ENCODE measurements at regions not wholly inside any gene's neighbourhood (a gene's known extent, or its start where the extent isn't known, plus 50 kb on each side); places are given as distances from the start of the nearest gene placed in this dataset.

DNA sequence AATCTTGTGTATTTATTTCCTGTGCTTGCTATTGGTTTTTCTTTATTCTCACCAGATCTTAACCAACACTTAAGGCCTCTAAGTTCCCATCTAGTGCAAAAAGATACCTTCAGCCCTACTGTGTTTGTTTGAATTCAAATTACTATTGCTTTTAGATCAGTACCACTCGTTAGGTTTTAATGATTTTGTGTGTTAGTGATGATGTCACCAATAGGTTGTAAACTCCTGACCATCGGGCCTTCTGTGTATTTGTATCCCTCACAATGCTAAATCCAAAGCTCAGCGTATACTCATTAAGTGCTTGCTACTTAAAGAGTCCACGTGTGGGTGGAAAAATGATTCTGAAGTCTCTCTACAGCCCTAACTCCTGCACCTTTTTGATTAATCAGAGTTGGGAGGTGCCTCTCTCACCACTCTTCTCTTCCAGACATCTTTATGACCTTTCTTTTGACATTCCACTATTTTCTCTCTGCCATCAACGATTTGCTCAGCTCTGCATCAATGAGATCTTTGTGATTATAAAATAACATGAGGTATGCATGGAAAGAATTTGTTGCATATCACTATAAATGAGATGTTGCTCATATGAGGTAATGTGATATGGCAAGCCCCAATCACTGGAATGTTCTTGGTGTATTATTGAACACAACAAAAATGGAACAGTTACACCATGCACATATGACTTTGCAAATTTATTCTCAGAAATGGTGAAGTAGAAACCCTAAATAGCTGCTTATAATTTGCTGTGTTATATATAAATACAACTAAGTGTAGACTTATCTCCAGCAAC lies 55.1 kb upstream of the LAMA2 start:
- Histone ChIP-seq H3K27ac (no peak overlapping the region), H3K4me1 (replicated peaks in 1 of 2) (no peaks in the 10 kb centered on the region), H3K4me3 (no peak overlapping the region)
- in situ Hi-C loops (cut with MboI; ENCODE audit: low pct_unique_long_range_greater_than_20kb in 2 of 9, low sequenced_read_pairs in 9 of 9, unreplicated experiment in 9 of 9) = no loop called here
- peak in 2 of 8 experiments; percentile 31 to 93 for ATAC-seq (replicated peaks in 6 of 8)
- 31 to 89% (median 73%) methylated on average over 2 to 5 of the region's 5 CpGs; no CpG with 5 or more reads in 2 of the 10 experiments for WGBS, 10 experiments

GRCh38 chr6:128826606-128827005 lies 56.3 kb upstream of the LAMA2 start:
- in situ Hi-C loops (cut with MboI; ENCODE audit: low pct_unique_long_range_greater_than_20kb in 2 of 9, low sequenced_read_pairs in 9 of 9, unreplicated experiment in 9 of 9) = no loop called here
- WGBS, 10 experiments = 40 to 97% (median 75%) methylated on average over 1 to 3 of the region's 3 CpGs; no CpG with 5 or more reads in 1 of the 10 experiments
- ATAC-seq (replicated peaks in 6 of 8) = no peak
- no peak overlapping the region for H3K27ac ChIP-seq
- H3K4me3 ChIP-seq = no peak overlapping the region
- H3K4me1 ChIP-seq (replicated peaks in 1 of 2) = no peaks in the 10 kb centered on the region

DNA sequence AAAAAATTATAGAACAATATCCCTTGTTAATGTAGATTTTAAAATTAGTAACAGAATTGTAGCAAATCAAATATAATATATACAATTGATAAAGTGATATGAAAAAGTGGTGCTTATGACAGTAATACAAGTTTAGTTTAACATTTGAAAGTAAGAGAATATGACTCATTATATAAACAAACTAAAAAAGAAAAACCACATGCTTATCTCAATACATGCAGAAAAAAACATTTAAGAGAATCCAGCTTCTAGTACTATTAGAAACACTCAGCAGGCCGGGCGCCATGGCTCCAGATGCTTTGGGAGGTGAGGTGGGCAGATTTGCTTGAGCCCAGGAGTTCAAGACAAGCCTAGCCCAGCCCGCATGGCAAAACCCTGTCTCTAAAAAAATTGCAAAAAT lies 60.7 kb upstream of the LAMA2 start:
- in situ Hi-C loops (cut with MboI; ENCODE audit: low pct_unique_long_range_greater_than_20kb in 2 of 9, low sequenced_read_pairs in 9 of 9, unreplicated experiment in 9 of 9) = no loop called here
- 67 to 100% (median 100%) methylated on average over 1 to 3 of the region's 3 CpGs; no CpG with 5 or more reads in 2 of the 10 experiments for WGBS, 10 experiments
- Histone ChIP-seq H3K27ac (no peak overlapping the region), H3K4me3 (no peak overlapping the region), H3K4me1 (replicated peaks in 1 of 2) (no peaks in the 10 kb centered on the region)
- ATAC-seq (replicated peaks in 6 of 8) = no peak

- ATAC-seq (replicated peaks in 6 of 8) = no peak
- in situ Hi-C loops (cut with MboI; ENCODE audit: low pct_unique_long_range_greater_than_20kb in 2 of 9, low sequenced_read_pairs in 9 of 9, unreplicated experiment in 9 of 9) = no loop called here
These were observed 61.8 kb upstream of the LAMA2 start for GRCh38 chr6:128821116-128821515.

GRCh38 chr6:128808856-128809255 lies 74.1 kb upstream of the LAMA2 start:
- Histone ChIP-seq H3K4me3 (no peak overlapping the region), H3K4me1 (replicated peaks in 1 of 2) (no peaks in the 10 kb centered on the region), H3K27ac (no peak overlapping the region)
- in situ Hi-C loops (cut with MboI; ENCODE audit: low pct_unique_long_range_greater_than_20kb in 2 of 9, low sequenced_read_pairs in 9 of 9, unreplicated experiment in 9 of 9) = no loop called here
- no peak for ATAC-seq (replicated peaks in 6 of 8)

More at GRCh38 chr6:128821116-128821515, 61.8 kb upstream of the LAMA2 start:
- H3K27ac ChIP-seq = no peak overlapping the region
- H3K4me3 ChIP-seq = no peak overlapping the region
- no peaks in the 10 kb centered on the region for H3K4me1 ChIP-seq (replicated peaks in 1 of 2)
- WGBS, 10 experiments = 43 to 100% (median 88%) methylated on average over 1 to 2 of the region's 2 CpGs; no CpG with 5 or more reads in 2 of the 10 experiments

DNA sequence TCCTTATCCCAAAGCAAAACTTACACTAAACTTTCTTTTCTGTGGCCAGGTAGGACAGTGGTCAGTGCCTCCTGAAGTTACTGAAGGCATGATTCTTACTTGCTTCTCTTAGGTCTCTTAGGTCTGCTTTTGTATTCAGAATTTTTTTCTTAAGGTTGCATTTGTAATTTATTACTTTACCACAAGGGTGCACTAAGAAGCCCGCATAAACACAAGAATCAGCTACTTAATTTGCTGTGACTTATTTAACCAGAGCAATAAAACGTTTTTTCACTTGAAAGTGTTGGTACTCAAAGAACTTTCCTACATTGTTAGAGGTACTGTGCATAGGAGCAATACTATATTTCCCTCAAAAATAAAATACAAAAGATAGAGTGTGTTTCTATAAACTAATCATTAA lies 75.4 kb upstream of the LAMA2 start:
- ATAC-seq (replicated peaks in 6 of 8) = no peak
- in situ Hi-C loops (cut with MboI; ENCODE audit: low pct_unique_long_range_greater_than_20kb in 2 of 9, low sequenced_read_pairs in 9 of 9, unreplicated experiment in 9 of 9) = no loop called here
- Histone ChIP-seq H3K4me1 (replicated peaks in 1 of 2) (no peaks in the 10 kb centered on the region), H3K27ac (no peak overlapping the region), H3K4me3 (no peak overlapping the region)
- WGBS, 10 experiments = 0 to 30% (median 7%) methylated on average over 1 to 2 of the region's 2 CpGs; no CpG with 5 or more reads in 1 of the 10 experiments

GRCh38 chr6:128806261-128806660 lies 76.7 kb upstream of the LAMA2 start:
- 33 to 100% (median 85%) methylated on average over 1 to 3 of the region's 3 CpGs for WGBS, 10 experiments
- Histone ChIP-seq H3K27ac (no peak overlapping the region), H3K4me3 (no peak overlapping the region), H3K4me1 (replicated peaks in 1 of 2) (no peaks in the 10 kb centered on the region)
- in situ Hi-C loops (cut with MboI; ENCODE audit: low pct_unique_long_range_greater_than_20kb in 2 of 9, low sequenced_read_pairs in 9 of 9, unreplicated experiment in 9 of 9) = no loop called here
- ATAC-seq (replicated peaks in 6 of 8) = peak in 2 of 8 experiments; percentile 60 to 65

- in situ Hi-C loops (cut with MboI; ENCODE audit: low pct_unique_long_range_greater_than_20kb in 2 of 9, low sequenced_read_pairs in 9 of 9, unreplicated experiment in 9 of 9) = no loop called here
- WGBS, 10 experiments = 13 to 96% (median 81%) methylated on average over 2 to 3 of the region's 3 CpGs; no CpG with 5 or more reads in 1 of the 10 experiments
- H3K4me3 ChIP-seq = no peak overlapping the region
- ATAC-seq (replicated peaks in 6 of 8) = no peak
- no peaks in the 10 kb centered on the region for H3K4me1 ChIP-seq (replicated peaks in 1 of 2)
- no peak overlapping the region for H3K27ac ChIP-seq
These were observed 79.0 kb upstream of the LAMA2 start for GRCh38 chr6:128803911-128804310.

DNA sequence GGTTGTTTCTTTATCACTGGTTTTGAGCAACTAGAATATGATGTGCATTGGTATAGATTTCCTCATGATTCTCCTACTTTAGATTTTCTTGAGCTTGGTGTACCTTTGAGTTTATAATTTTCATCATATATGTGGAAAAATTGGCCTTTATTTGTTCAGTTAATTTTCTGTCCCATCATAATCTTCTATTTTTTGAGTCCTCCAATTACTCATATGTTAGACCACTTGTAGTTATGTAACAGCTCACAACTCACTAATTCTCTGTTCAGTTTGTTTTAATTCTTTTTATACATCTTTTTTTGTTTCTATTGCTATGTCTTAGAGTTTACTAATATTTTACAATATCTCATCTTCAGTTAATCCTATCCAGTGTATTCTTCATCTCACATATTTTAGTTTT lies 81.3 kb upstream of the LAMA2 start:
- in situ Hi-C loops (cut with MboI; ENCODE audit: low pct_unique_long_range_greater_than_20kb in 2 of 9, low sequenced_read_pairs in 9 of 9, unreplicated experiment in 9 of 9) = no loop called here

DNA sequence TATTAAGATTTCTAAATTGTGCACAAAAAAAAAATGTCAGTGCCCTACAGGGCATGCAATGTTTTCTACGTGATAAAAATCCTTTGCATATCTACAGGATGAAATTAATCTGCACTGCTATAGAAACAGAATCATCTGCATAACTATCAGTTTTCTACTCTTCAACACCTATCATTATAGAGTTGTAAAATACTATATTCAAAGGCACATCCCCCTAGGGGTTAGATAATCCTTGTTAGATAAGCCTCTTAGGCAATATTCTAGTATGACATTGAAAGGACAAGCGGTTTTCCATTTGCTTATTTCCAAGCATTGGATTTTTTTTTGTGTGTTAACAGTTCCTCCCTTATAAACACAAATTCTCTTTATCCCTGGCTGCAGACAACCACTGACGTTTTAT lies 98.7 kb upstream of the LAMA2 start:
- in situ Hi-C loops (cut with MboI; ENCODE audit: low pct_unique_long_range_greater_than_20kb in 2 of 9, low sequenced_read_pairs in 9 of 9, unreplicated experiment in 9 of 9) = no loop called here
- H3K4me1 ChIP-seq (replicated peaks in 1 of 2) = peaks cover 0 to 3% of the 10 kb centered on the region in 2 donors
- ATAC-seq (replicated peaks in 6 of 8) = peak in 1 of 8 experiments; percentile 41
- 17 to 100% (median 51%) methylated on average over 1 to 3 of the region's 3 CpGs for WGBS, 10 experiments
- H3K27ac ChIP-seq = no peak overlapping the region
- no peak overlapping the region for H3K4me3 ChIP-seq

More for the DNA sequence above, 81.3 kb upstream of the LAMA2 start:
- no peak overlapping the region for H3K4me3 ChIP-seq
- H3K27ac ChIP-seq = no peak overlapping the region
- ATAC-seq (replicated peaks in 6 of 8) = no peak
- H3K4me1 ChIP-seq (replicated peaks in 1 of 2) = no peaks in the 10 kb centered on the region

DNA sequence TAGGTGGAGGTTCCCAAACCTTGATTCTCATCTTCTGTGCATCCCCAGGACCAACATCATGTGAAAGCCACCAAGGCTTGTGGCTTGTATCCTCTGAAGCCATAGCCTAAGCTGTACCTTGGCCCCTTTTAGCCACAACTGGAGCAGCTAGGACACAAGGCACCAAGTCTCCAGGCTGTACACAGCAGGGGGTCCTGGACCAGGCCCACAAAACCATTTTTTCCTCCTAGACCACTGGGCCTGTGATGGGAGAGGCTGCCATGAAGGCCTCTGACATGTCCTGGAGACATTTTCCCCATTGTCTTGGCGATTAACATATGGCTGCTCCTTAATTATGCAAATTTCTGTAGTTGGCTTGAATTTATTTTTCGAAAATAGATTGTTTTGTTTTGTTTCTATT lies 114.8 kb upstream of the LAMA2 start:
- in situ Hi-C loops (cut with MboI; ENCODE audit: low pct_unique_long_range_greater_than_20kb in 2 of 9, low sequenced_read_pairs in 9 of 9, unreplicated experiment in 9 of 9) = no loop called here
- Histone ChIP-seq H3K4me3 (no peak overlapping the region), H3K4me1 (replicated peaks in 1 of 2) (no peaks in the 10 kb centered on the region), H3K27ac (no peak overlapping the region)
- no peak for ATAC-seq (replicated peaks in 6 of 8)
- 0 to 80% (median 50%) methylated on average over 1 to 2 of the region's 2 CpGs; no CpG with 5 or more reads in 2 of the 10 experiments for WGBS, 10 experiments

GRCh38 chr6:128767705-128768104 lies 115.2 kb upstream of the LAMA2 start:
- Histone ChIP-seq H3K4me1 (replicated peaks in 1 of 2) (no peaks in the 10 kb centered on the region), H3K4me3 (no peak overlapping the region), H3K27ac (no peak overlapping the region)
- in situ Hi-C loops (cut with MboI; ENCODE audit: low pct_unique_long_range_greater_than_20kb in 2 of 9, low sequenced_read_pairs in 9 of 9, unreplicated experiment in 9 of 9) = no loop called here
- ATAC-seq (replicated peaks in 6 of 8) = no peak
- 0 to 40% (median 17%) methylated on average over 1 of the region's 1 CpG; no CpG with 5 or more reads in 3 of the 10 experiments for WGBS, 10 experiments

DNA sequence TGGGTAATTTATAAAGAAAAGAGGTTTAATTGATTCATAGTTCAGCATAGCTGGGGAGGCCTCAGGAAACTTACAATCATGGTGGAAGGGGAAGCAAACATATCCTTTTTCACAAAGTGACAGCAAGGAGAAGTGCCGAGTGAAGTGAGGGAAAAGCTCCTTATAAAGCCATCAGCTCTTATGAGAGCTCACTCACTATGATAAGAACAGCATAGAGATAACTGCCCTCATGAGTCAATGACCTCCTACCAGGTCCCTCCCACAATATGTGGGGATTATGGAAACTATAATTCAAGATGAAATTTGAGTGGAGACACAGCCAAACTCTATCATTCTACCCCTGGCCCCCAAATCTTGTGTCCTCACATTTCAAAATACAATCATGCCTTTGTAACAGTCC lies 115.8 kb upstream of the LAMA2 start:
- WGBS, 10 experiments = 50 to 100% (median 95%) methylated on average over 1 of the region's 1 CpG; no CpG with 5 or more reads in 4 of the 10 experiments
- in situ Hi-C loops (cut with MboI; ENCODE audit: low pct_unique_long_range_greater_than_20kb in 2 of 9, low sequenced_read_pairs in 9 of 9, unreplicated experiment in 9 of 9) = no loop called here
- no peaks in the 10 kb centered on the region for H3K4me1 ChIP-seq (replicated peaks in 1 of 2)
- H3K27ac ChIP-seq = no peak overlapping the region
- no peak for ATAC-seq (replicated peaks in 6 of 8)
- no peak overlapping the region for H3K4me3 ChIP-seq

All from motor neuron (in vitro differentiated cells).